ENCODE measurements at regions not wholly inside any gene's neighbourhood (a gene's known extent, or its start where the extent isn't known, plus 50 kb on each side); places are given as distances from the start of the nearest gene placed in this dataset.

DNA sequence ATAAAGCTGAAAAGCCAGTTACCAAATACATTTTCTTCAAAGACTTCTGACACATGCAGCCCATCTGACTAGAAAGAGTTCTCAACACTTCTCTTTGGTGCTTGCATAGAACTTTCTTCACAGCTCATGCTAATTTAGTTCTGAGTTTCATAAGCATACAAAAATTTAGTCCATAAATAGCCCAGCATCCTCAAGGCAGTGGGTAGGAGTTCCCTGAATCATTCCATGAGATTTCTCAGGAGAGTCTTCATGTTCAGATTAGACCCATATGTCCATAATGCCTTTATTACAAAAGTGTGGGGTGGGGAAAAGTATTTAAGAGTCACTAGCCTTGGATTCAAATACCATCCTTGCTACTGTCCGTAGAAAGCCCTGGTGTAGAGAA is 290.2 kb upstream of the RGMB start:
- Mint-ChIP-seq H3K4me1 (no peaks in the 10 kb centered on the region), H3K27me3 (no peaks in the 10 kb centered on the region), H3K36me3 (ENCODE audit: low read depth) (no peaks in the 10 kb centered on the region), H3K9me3 (no peaks in the 10 kb centered on the region), H3K4me3 (no peak overlapping the region), H3K27ac (no peak overlapping the region)
- ATAC-seq (ENCODE audit: low read depth), result no peak
- DNase-seq, result no peak
- no peak for TF ChIP-seq CTCF (IDR thresholded peaks at IDR 0.05)
- POLR2A ChIA-PET, result no interaction called here
- intact Hi-C loops (cut with micrococcal nuclease), result no loop called here
- CTCF ChIA-PET, result no interaction called here

DNA sequence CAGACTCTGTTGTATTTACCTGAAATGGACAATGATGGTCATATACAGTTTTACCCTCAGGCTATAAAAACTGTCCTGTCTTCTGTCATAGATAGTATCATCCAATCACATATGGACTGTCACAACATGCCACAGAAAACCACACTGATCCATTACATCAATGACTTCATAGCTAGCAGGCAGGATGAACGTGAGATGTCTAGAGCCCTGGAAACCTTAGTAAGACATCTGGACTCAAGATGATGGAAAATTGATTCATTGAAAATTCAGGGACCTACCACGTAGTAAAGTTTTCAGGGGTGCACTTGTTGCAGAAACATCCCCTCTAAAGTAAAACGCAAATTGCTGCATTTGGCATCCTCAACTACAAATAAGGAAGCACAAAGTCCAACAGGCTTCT is 284.4 kb upstream of the RGMB start:
- no peak for ATAC-seq (ENCODE audit: low read depth)
- Mint-ChIP-seq H3K9me3 (peaks cover 7% of the 10 kb centered on the region), H3K4me3 (no peak overlapping the region), H3K4me1 (no peaks in the 10 kb centered on the region), H3K27me3 (no peaks in the 10 kb centered on the region), H3K27ac (no peak overlapping the region), H3K36me3 (ENCODE audit: low read depth) (no peaks in the 10 kb centered on the region)
- intact Hi-C loops (cut with micrococcal nuclease), result no loop called here
- TF ChIP-seq CTCF (IDR thresholded peaks at IDR 0.05), result no peak
- no peak for DNase-seq
- POLR2A ChIA-PET, result no interaction called here
- CTCF ChIA-PET, result interaction anchor here (1.2 kb wide), 1 partner anchor 309 kb away, joined by 4 read pairs; no protein-coding TSS in a partner anchor

- ChIA-PET POLR2A (no interaction called here), CTCF (no interaction called here)
- Mint-ChIP-seq H3K27ac (no peak overlapping the region), H3K27me3 (no peaks in the 10 kb centered on the region), H3K9me3 (peaks cover 12% of the 10 kb centered on the region), H3K4me3 (no peak overlapping the region), H3K36me3 (ENCODE audit: low read depth) (no peaks in the 10 kb centered on the region), H3K4me1 (no peaks in the 10 kb centered on the region)
- no peak for ATAC-seq (ENCODE audit: low read depth)
- intact Hi-C loops (cut with micrococcal nuclease), result no loop called here
- no peak for TF ChIP-seq CTCF (IDR thresholded peaks at IDR 0.05)
- DNase-seq, result no peak
These were observed 283.1 kb upstream of the RGMB start for GRCh38 chr5:98490348-98490747.

DNA sequence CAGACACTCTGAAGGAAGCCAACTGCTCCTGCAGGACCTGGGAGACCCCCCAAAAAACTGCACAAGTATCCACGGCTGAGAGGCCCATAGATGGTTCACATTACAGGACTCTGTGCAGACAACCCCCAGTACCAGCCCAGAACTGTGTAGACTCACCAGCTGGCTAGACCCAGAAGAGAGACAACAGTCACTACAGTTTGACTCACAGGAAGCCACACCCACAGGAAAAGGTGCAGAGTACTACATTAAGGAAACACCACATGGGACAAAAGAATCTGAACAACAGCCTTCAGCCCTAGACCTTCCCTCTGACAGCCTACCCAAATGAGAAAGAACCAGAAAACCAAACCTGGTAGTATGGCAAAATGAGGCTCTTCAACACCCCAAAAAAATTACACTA is 281.2 kb upstream of the RGMB start:
- TF ChIP-seq CTCF (IDR thresholded peaks at IDR 0.05), result no peak
- no peaks in the 10 kb centered on the region for H3K4me1 Mint-ChIP-seq
- no peak for DNase-seq
- no peak for ATAC-seq (ENCODE audit: low read depth)
- peaks cover 12% of the 10 kb centered on the region for H3K9me3 Mint-ChIP-seq
- CTCF ChIA-PET, result no interaction called here
- intact Hi-C loops (cut with micrococcal nuclease), result no loop called here
- no peak overlapping the region for H3K4me3 Mint-ChIP-seq
- no peak overlapping the region for H3K27ac Mint-ChIP-seq
- POLR2A ChIA-PET, result no interaction called here
- no peaks in the 10 kb centered on the region for H3K27me3 Mint-ChIP-seq
- no peaks in the 10 kb centered on the region for H3K36me3 Mint-ChIP-seq (ENCODE audit: low read depth)

GRCh38 chr5:98497418-98497817 is 276.0 kb upstream of the RGMB start:
- no peaks in the 10 kb centered on the region for H3K27me3 Mint-ChIP-seq
- ChIA-PET POLR2A (no interaction called here), CTCF (no interaction called here)
- H3K27ac Mint-ChIP-seq, result no peak overlapping the region
- DNase-seq, result no peak
- H3K4me1 Mint-ChIP-seq, result no peaks in the 10 kb centered on the region
- H3K36me3 Mint-ChIP-seq (ENCODE audit: low read depth), result no peaks in the 10 kb centered on the region
- intact Hi-C loops (cut with micrococcal nuclease), result no loop called here
- peaks cover 12% of the 10 kb centered on the region for H3K9me3 Mint-ChIP-seq
- ATAC-seq (ENCODE audit: low read depth), result no peak
- no peak for TF ChIP-seq CTCF (IDR thresholded peaks at IDR 0.05)
- no peak overlapping the region for H3K4me3 Mint-ChIP-seq

Data from activated B cell treated with CpG ODN at 0.5 μM for 24 hours (primary cell).